HG02981 (cell line): ENCODE measurements at regions not wholly inside any gene's neighbourhood (a gene's known extent, or its start where the extent isn't known, plus 50 kb on each side); places are given as distances from the start of the nearest gene placed in this dataset.
"Not testable (repeated sequence)": the region's sequence is repeated elsewhere in the genome, so short reads cannot be mapped to it uniquely, and the experiment has no call there.

ENCODE experiments used
- ATAC-seq: cut with Tn5 transposase; IDR thresholded peaks from one replicate; pipeline ENCODE4 v1.9.1; 2021; ENCODE audit warnings: mild to moderate bottlenecking, moderate library complexity; ENCODE audit not compliant: unreplicated experiment

GRCh38 chr19:33866696-33867095, 70.0 kb downstream of the KCTD15 start:
- no peak for ATAC-seq

GRCh38 chr19:33868076-33868735, 71.5 kb downstream of the KCTD15 start:
- no peak for ATAC-seq

DNA sequence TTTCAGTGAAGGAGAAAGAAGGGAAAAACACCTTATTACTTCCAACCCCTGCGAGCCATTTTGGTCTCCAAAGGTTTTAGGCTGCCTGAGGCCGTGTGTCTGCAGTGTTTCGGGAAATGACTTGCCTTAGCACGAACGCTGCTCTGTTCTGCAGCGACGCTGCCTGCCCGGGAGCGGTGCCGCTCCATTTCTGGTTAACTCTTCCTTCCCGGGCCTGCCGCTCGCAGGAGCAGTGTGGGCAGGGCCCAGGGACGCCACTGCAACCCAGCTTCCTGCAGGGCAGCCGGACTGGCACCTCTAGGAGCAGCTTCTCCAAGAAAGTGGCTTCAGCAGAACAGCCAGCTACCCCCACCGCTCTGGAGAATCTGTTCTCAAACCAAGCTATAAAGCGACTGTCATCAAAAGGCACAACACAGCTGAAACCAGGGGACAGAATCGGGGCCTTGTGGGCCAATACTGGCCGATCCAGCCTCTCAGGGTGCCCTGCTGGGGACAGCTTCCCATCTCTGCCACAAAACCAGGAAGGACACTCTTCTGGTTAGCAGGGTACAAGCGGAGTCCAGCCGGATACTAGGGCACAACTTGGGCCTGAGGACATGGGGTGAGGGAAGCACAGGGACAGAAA, 72.2 kb downstream of the KCTD15 start:
- no peak for ATAC-seq

- ATAC-seq: not testable (repeated sequence)
Observed at GRCh38 chr19:33870298-33870932, 73.7 kb downstream of the KCTD15 start.

- ATAC-seq: no peak
Observed at GRCh38 chr19:33871605-33872004, 74.9 kb downstream of the KCTD15 start.

- ATAC-seq: no peak
Observed at GRCh38 chr19:33872445-33873320, 76.0 kb downstream of the KCTD15 start.

DNA sequence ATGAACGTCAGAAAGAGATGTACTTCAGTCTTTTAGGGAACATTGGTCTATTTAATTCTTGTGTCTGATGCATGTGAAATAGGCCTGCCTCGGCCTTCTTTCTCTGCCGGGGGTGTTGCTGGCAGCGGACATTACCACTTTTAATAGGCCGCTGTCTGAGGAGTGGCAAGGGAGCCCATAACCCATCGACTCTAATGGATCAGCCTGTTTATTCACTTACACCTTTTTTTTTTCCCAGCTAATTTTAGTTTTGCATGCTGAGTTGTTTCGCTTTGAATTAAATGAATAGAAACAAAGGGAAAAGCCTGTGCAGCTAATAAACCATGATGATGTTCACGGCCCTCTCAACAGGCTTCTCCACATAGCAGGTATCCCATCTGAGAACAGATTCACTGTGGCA, 78.4 kb downstream of the KCTD15 start:
- ATAC-seq: no peak

DNA sequence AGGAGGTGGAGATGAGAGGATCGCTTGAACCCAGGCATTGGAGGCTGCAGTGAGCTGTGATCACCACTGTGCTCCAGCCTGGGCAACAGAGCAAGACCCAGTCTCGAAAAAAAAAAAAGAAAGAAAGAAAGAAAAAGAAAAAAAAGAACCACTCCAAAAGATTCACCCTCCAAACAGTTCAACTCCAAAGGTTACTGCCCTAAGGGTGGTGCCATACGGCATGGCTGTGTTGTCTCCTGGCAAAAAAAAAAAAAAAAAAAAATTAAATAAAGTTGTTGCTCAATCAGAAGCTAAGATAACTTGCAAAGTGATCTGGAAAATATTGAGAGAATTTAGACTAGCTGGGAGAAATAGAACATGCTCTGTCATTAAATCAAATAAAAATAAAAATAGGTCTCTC, 79.5 kb downstream of the KCTD15 start:
- ATAC-seq: no peak

DNA sequence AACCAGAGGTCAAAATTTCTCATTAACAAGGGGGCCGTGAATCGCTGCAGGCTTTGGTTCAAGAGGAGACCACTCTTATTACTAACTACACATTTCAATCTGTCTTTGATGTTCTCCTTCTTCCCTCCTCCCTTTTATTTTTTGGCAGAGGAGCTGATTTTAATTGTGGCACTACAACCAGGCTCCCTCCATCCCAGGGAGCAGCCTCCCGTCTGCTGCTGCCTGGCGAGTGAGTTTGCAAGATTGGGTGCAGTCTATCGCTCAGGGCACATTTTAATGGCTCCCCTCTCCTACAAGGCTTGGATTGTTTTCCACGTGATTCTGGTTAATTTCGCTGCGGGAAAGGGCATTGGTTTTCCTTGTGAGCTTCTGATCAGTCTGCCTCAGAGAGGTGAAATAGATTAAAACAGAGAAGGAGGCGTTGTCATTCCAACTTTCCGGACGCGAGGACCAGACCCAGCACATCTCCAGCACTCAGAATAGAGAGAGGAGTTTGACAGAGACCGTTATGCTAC, 81.4 kb downstream of the KCTD15 start:
- ATAC-seq: no peak

DNA sequence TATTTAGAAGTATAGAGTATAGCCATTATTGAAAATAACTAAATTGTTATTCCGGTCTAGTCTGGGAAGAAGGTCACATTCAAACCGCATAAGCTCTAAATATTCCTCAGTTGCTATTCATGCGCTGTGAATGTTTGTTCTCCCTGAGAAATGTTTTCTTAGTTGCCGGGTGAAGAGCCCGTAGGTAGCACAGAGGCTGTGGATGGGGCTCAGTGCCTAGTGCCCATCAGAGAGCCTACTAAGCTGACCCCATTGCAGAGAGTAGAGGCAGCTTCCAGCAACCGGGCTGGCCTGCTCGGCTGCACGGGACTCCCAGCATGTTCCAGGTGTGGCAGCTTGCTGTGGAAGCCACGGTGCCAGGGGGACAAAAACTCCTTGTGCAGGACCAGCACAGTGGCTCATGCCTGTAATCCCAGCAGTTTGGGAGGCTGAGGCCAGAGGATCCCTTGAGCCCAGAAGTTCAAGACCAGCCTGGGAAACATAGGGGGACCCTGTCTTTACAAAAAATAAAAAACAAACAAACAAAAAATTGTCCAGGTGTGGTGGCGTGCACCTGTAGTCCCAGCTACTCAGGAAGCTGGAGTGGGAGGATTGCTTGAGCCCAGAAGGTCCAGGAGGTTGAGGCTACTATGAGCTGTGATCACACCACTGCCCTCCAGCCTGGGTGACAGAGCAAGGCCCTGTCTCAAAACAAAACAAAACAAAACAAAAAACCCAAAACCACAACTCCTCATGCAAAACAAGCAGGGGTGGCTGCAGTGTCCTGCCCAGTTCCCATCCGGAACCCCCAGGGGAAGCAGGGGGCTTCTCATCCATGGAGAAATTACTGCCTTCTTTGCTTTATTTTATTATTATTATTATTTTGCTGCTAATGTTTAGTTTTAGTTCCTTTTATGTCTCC, 82.5 kb downstream of the KCTD15 start:
- ATAC-seq: no peak

DNA sequence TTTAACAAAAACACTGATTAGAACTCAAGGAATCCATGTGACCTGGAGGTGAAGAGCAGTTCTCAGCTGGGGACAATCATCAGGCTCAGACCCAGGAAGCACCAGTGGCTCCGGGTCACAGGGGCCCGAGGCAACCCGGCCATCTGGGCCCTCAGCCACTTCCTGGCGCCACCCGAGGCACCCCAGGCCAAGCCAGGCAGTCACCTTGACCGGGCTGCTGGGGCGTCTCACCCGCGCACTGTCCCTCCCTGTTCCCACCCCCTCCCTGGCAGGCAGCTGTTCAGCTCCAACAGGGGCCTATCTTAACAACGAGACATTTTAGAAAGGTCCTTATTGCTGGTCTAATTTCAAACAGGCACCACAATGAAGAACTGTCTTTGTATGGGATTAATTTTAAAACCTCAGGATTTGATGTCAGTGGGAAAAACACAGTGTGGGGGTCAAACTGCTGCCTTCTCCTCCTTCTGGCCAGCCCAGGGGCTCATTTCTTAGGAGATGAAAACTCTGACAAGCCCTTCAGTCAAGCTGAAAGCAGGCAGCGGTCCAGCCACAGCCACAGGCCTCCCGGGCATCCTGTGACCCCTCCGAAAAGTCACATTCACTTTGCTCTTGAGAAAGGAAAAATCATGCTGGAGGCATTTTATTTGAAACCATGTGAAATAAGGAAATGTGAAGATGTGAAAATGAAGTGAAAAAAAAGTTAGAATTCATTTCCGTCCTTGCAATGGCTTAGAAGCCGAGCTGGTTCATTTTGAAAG, 83.3 kb downstream of the KCTD15 start:
- no peak for ATAC-seq

- ATAC-seq: no peak
Observed at GRCh38 chr19:33883859-33884519, 87.3 kb downstream of the KCTD15 start.

- no peak for ATAC-seq
Observed at GRCh38 chr19:33885236-33885635, 88.6 kb downstream of the KCTD15 start.

GRCh38 chr19:33887891-33888290, 91.2 kb downstream of the KCTD15 start:
- no peak for ATAC-seq

DNA sequence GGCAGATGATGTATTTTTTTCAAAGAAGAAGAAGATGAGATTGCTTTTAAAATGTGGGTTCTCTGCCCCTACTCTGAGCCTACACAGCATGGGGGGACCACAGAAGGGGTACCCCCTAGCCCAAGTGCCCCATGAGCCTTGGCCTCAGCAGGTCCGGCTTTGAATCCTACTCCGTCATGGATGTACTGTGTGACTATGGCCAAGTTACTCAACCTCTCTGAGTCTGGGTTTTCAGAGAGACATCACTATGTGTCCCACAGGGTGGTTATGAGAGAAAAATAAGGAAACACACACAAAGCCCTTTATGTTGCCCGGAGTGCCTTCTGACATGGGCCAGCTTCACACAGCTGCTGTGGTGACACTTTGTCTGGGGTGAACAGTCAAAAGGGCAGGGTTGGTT, 92.0 kb downstream of the KCTD15 start:
- ATAC-seq: no peak

- ATAC-seq: no peak
Observed at GRCh38 chr19:33890569-33890968, 93.9 kb downstream of the KCTD15 start.

DNA sequence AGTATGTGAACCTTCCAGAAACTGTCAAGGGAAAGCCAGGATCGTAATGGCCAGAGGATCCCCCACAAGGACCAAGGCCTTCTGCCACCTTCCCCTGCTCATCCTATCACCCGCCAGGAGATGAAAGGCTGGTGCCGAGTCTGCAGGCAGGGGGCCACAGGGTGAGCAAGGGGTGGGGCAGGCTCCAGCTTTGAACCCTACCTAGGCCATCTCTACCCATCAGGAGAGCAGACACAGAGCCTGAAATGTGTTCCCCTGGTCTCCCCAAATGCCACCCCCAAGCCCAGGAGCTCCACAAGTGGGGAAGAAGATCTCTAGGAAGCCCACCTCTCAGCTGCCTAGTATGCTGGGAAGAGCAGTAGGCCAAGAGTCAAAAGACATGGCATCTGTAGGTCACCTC, 95.1 kb downstream of the KCTD15 start:
- no peak for ATAC-seq

DNA sequence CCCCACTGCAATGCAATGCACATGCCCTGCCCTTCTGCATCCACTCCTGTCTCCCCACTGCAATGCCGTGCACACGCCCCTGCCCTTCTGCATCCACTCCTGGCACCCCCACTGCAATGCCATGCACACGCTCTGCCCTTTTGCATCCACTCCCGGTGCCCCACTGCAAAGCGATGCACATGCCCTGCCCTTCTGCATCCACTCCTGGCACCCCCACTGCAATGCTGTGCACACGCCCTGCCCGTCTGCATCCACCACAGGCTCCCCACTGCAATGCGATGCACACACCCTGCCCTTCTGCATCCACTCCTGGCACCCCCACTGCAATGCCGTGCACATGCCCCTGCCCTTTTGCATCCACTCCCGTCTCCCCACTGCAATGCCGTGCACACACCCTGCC, 98.1 kb downstream of the KCTD15 start:
- no peak for ATAC-seq

DNA sequence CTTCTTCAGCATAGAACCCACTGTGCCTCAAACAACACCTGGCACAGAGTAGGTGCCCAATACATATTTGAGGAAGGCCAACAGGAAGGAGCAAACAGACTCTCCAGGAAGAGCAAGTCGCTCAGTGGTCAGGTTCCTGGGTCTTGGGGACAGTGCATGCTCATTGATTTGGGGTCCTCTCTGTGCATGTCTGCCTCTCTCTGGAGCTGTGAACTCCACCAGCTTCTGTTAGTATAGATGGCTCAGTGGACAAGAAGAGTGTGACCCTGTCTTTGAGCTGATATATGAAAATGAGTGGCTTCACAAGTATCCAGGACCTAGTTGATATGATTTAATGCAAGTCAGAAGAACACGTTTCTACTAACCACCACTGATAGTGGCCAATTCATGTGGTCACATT, 98.7 kb downstream of the KCTD15 start:
- ATAC-seq: no peak
